OCI-LY1 (cell line): ENCODE measurements at regions not wholly inside any gene's neighbourhood (a gene's known extent, or its start where the extent isn't known, plus 50 kb on each side); places are given as distances from the start of the nearest gene placed in this dataset.

Experiments
- H2AFZ ChIP-seq: fragments of 200-600 bp; sonication (generic), shearing (Covaris generic); 2 replicates; pipeline ENCODE4 v1.6.0; 2014; ENCODE audit warnings: antibody characterized with exemption, mild to moderate bottlenecking, low read length
- H3F3A ChIP-seq: fragments of 200-600 bp; sonication (generic), shearing (Covaris generic); 2 replicates; pipeline ENCODE4 v1.6.0; 2014; ENCODE audit warnings: mild to moderate bottlenecking, antibody characterized with exemption, low read length, moderate library complexity; ENCODE audit not compliant: insufficient read depth
- H3K27ac ChIP-seq: fragments of 200-600 bp; sonication (generic); 2 replicates; pipeline ENCODE4 v1.5.1; 2014; ENCODE audit warnings: low read length, mixed run types, mild to moderate bottlenecking, low read depth; ENCODE audit not compliant: poor library complexity, severe bottlenecking
- H3K27me3 ChIP-seq: fragments of 200-600 bp; sonication (generic); 2 replicates; pipeline ENCODE4 v1.6.0; 2014; ENCODE audit warnings: antibody characterized with exemption, mild to moderate bottlenecking, low read length, moderate library complexity; ENCODE audit not compliant: insufficient read depth
- H3K36me3 ChIP-seq: fragments of 200-600 bp; sonication (generic); 2 replicates; pipeline ENCODE4 v1.6.1; 2014; ENCODE audit warnings: mild to moderate bottlenecking, antibody characterized with exemption, low read length, moderate library complexity, mixed read lengths; ENCODE audit not compliant: insufficient read depth
- H3K4me1 ChIP-seq: fragments of 200-600 bp; sonication (generic); 2 replicates; pipeline ENCODE4 v1.5.1; 2014; ENCODE audit warnings: mild to moderate bottlenecking, low read length, moderate library complexity; ENCODE audit not compliant: insufficient read depth, severe bottlenecking
- H3K4me2 ChIP-seq: fragments of 200-600 bp; sonication (generic), shearing (Covaris generic); 2 replicates; pipeline ENCODE4 v1.6.1; 2014; ENCODE audit warnings: low read length
- H3K4me3 ChIP-seq: fragments of 200-600 bp; sonication (generic); 2 replicates; pipeline ENCODE4 v1.5.1; 2014; ENCODE audit warnings: low read length, low read depth, mild to moderate bottlenecking, mixed read lengths; ENCODE audit not compliant: poor library complexity, severe bottlenecking
- H3K79me2 ChIP-seq: fragments of 200-600 bp; shearing (Covaris generic); 2 replicates; pipeline ENCODE4 v1.6.1; 2016; ENCODE audit warnings: mixed run types, low read length, mixed read lengths; ENCODE audit not compliant: insufficient read depth
- H3K9ac ChIP-seq: fragments of 200-600 bp; sonication (generic), shearing (Covaris generic); 2 replicates; pipeline ENCODE4 v1.6.1; 2014; ENCODE audit warnings: mild to moderate bottlenecking, low read length, mixed read lengths
- H3K9me2 ChIP-seq: fragments of 200-600 bp; sonication (generic), shearing (Covaris generic); 2 replicates; pipeline ENCODE4 v1.6.1; 2014; ENCODE audit warnings: low read depth, mild to moderate bottlenecking, low read length, mixed read lengths
- H3K9me3 ChIP-seq: fragments of 200-600 bp; shearing (Covaris generic); 2 replicates; pipeline ENCODE4 v1.6.1; 2014; ENCODE audit warnings: low read length, mixed read lengths
- H4K20me1 ChIP-seq: fragments of 200-600 bp; sonication (generic), shearing (Covaris generic); 2 replicates; pipeline ENCODE4 v1.6.0; 2016; ENCODE audit warnings: mild to moderate bottlenecking, low read length; ENCODE audit not compliant: insufficient read depth
- EZH2 ChIP-seq: fragments of 200-600 bp; sonication (generic), shearing (Covaris generic); IDR thresholded peaks from 2 replicates; pipeline ENCODE4 v1.8.0; 2017; ENCODE audit warnings: borderline replicate concordance, mixed run types, mild to moderate bottlenecking, antibody characterized with exemption, low read length, moderate library complexity, mixed read lengths
- TF ChIP-seq, protein P1 (sequence below): fragments of 200-600 bp; sonication (generic), shearing (Covaris generic); IDR thresholded peaks from 2 replicates; pipeline ENCODE4 v1.5.1; 2017; ENCODE audit warnings: mild to moderate bottlenecking, antibody characterized with exemption, low read length, moderate library complexity, mixed read lengths

DNA sequence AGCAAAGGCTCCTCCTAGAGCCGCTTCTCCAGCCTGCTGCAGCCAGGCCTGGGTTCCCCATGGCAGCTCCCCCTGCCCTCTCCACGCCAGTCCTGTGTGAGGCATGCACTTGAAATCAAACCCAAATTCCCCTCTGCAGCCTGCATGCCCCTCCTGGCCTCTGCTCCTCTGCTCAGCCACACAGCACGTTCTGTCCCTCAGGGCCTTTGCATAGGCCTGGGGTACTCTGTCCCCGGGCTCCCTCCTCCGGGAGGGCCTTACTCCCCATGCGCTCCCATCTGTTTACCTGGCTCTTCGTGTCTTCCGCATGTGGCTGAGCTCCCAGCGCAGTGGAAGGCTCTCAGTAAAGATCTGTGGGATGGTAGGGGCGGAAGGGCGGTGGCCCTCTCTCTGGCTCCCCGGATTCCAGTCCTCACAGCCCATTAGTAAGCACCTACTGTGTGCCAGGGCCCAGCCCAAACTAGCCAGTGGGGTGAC is 203.5 kb upstream of the IER5L start:
- H3K79me2 ChIP-seq = no peaks in the 10 kb centered on the region
- H3F3A ChIP-seq = no peaks in the 10 kb centered on the region
- H3K4me3 ChIP-seq = no peak overlapping the region
- TF ChIP-seq EZH2 = no peak
- TF ChIP-seq, protein P1, sequence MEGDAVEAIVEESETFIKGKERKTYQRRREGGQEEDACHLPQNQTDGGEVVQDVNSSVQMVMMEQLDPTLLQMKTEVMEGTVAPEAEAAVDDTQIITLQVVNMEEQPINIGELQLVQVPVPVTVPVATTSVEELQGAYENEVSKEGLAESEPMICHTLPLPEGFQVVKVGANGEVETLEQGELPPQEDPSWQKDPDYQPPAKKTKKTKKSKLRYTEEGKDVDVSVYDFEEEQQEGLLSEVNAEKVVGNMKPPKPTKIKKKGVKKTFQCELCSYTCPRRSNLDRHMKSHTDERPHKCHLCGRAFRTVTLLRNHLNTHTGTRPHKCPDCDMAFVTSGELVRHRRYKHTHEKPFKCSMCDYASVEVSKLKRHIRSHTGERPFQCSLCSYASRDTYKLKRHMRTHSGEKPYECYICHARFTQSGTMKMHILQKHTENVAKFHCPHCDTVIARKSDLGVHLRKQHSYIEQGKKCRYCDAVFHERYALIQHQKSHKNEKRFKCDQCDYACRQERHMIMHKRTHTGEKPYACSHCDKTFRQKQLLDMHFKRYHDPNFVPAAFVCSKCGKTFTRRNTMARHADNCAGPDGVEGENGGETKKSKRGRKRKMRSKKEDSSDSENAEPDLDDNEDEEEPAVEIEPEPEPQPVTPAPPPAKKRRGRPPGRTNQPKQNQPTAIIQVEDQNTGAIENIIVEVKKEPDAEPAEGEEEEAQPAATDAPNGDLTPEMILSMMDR = no peak
- no peak overlapping the region for H3K27ac ChIP-seq
- no peaks in the 10 kb centered on the region for H3K36me3 ChIP-seq
- H2AFZ ChIP-seq = no peak overlapping the region
- H3K9me2 ChIP-seq = no peaks in the 10 kb centered on the region
- H3K9me3 ChIP-seq = no peaks in the 10 kb centered on the region
- H3K27me3 ChIP-seq = peaks cover 12% of the 10 kb centered on the region
- no peak overlapping the region for H3K9ac ChIP-seq
- no peaks in the 10 kb centered on the region for H4K20me1 ChIP-seq
- no peak overlapping the region for H3K4me2 ChIP-seq
- peaks cover 6% of the 10 kb centered on the region for H3K4me1 ChIP-seq

DNA sequence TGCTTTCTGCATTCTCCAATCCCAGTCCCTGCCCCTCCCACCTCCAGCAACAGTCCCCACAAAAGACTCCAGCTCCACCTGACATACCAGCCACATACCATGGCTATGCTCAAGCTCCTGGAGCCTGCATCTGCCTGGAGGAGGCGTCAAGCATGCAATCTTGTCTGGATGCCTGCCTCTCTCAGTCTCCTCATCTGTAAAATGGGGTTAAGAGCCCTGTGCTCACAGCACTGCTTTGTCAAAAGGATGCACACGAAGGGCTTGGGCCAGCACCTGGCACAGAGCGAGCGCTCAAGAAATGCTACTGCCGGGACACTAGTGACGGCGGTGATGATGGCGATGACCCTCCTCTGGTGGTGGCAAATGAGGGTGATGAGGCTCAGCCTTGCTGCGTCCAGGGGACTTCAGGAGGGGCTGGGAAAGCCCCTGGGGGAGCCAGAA is 202.9 kb upstream of the IER5L start:
- no peaks in the 10 kb centered on the region for H4K20me1 ChIP-seq
- H3K27me3 ChIP-seq = peaks cover 12% of the 10 kb centered on the region
- H3K4me3 ChIP-seq = no peak overlapping the region
- no peaks in the 10 kb centered on the region for H3K79me2 ChIP-seq
- no peaks in the 10 kb centered on the region for H3F3A ChIP-seq
- H3K9ac ChIP-seq = no peak overlapping the region
- no peak for TF ChIP-seq EZH2
- TF ChIP-seq, protein P1 = no peak
- no peak overlapping the region for H3K4me2 ChIP-seq
- no peaks in the 10 kb centered on the region for H3K9me3 ChIP-seq
- H2AFZ ChIP-seq = no peak overlapping the region
- no peaks in the 10 kb centered on the region for H3K36me3 ChIP-seq
- no peaks in the 10 kb centered on the region for H3K9me2 ChIP-seq
- peaks cover 6% of the 10 kb centered on the region for H3K4me1 ChIP-seq
- H3K27ac ChIP-seq = no peak overlapping the region

DNA sequence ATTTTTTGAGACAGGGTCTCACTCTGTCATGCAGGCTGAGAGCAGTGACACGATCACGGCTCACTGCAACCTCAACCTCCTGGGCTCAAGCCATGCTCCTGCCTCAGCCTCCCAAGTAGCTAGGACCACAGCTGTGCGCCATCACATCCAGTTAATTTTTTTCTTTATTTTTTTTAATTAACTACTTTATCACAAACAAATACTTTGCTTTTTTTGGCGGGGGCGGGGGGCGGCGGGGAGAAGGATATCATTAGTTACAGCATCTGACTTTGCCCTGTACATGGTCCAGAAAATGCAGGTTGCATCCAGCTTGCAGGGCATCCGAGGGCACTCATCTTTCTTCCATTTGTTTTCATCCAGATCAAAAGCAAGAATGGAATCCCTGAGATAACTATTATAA is 201.8 kb upstream of the IER5L start:
- H3F3A ChIP-seq = no peaks in the 10 kb centered on the region
- TF ChIP-seq, protein P1 = no peak
- no peak for TF ChIP-seq EZH2
- H3K79me2 ChIP-seq = no peaks in the 10 kb centered on the region
- peaks cover 11% of the 10 kb centered on the region for H3K27me3 ChIP-seq
- H3K9me3 ChIP-seq = 0 out of 2 replicates have a peak, but pooled peaks cover 2% of the 10 kb centered on the region
- no peak overlapping the region for H3K27ac ChIP-seq
- no peak overlapping the region for H3K9ac ChIP-seq
- no peak overlapping the region for H3K4me2 ChIP-seq
- no peaks in the 10 kb centered on the region for H3K36me3 ChIP-seq
- H3K9me2 ChIP-seq = no peaks in the 10 kb centered on the region
- no peak overlapping the region for H2AFZ ChIP-seq
- H3K4me3 ChIP-seq = no peak overlapping the region
- H4K20me1 ChIP-seq = no peaks in the 10 kb centered on the region
- H3K4me1 ChIP-seq = peaks cover 6% of the 10 kb centered on the region
